ENCODE measurements at regions not wholly inside any gene's neighbourhood (a gene's known extent, or its start where the extent isn't known, plus 50 kb on each side); places are given as distances from the start of the nearest gene placed in this dataset.

DNA sequence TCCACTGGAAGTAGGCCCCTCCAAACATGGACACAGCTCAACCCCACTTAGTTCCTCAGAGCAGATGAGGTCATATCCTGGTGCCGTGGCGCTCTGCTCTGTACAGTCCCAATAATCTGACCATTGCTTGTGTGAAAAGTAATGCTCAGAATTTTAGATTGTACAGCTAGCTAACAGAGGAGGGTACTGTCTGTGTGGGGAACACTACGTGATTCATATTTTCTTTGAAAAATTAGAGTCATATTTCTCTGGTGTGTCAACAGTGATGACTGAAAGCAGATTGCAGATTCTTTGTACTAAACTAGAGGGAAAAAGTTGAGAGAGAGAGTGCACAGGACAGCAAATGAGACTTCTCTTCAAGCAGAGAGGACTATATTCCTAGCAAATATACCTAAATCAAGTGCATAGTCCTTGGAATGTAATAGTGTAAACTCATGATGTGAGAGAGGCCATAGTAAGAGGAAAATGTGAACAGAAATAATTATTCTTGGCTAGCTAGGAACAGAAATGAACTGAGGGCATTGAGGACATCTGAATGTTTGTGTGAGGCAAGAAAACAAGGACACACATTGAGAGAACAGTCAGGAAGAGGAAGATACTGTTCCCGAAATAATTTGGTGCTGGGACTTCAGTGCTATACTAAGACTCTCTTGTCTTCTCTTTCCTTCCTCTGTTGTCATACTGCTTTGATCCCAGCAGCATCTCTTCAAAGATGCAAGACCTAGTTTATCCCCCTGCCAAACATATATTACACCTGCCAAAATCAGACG, 157.0 kb upstream of the RND3 start:
- intact Hi-C loops (cut with DNase I; ENCODE audit: low total_unique reads), result no loop called here
- no peaks in the 10 kb centered on the region for H3K9me3 ChIP-seq
- TF ChIP-seq, protein P1, sequence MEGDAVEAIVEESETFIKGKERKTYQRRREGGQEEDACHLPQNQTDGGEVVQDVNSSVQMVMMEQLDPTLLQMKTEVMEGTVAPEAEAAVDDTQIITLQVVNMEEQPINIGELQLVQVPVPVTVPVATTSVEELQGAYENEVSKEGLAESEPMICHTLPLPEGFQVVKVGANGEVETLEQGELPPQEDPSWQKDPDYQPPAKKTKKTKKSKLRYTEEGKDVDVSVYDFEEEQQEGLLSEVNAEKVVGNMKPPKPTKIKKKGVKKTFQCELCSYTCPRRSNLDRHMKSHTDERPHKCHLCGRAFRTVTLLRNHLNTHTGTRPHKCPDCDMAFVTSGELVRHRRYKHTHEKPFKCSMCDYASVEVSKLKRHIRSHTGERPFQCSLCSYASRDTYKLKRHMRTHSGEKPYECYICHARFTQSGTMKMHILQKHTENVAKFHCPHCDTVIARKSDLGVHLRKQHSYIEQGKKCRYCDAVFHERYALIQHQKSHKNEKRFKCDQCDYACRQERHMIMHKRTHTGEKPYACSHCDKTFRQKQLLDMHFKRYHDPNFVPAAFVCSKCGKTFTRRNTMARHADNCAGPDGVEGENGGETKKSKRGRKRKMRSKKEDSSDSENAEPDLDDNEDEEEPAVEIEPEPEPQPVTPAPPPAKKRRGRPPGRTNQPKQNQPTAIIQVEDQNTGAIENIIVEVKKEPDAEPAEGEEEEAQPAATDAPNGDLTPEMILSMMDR (IDR thresholded peaks at IDR 0.05), result no peak
- TF ChIP-seq POLR2A (IDR thresholded peaks at IDR 0.05), result no peak
- no peak overlapping the region for H3K4me3 ChIP-seq
- H3K4me1 ChIP-seq, result no peaks in the 10 kb centered on the region
- WGBS, 2 donors, result 55 to 62% methylated on average over 5 of the region's 5 CpGs
- H3K27ac ChIP-seq, result no peak overlapping the region
- DNase-seq, result no peak
- no peaks in the 10 kb centered on the region for H3K27me3 ChIP-seq
- no peaks in the 10 kb centered on the region for H3K36me3 ChIP-seq (ENCODE audit: low read depth, missing control alignments)

DNA sequence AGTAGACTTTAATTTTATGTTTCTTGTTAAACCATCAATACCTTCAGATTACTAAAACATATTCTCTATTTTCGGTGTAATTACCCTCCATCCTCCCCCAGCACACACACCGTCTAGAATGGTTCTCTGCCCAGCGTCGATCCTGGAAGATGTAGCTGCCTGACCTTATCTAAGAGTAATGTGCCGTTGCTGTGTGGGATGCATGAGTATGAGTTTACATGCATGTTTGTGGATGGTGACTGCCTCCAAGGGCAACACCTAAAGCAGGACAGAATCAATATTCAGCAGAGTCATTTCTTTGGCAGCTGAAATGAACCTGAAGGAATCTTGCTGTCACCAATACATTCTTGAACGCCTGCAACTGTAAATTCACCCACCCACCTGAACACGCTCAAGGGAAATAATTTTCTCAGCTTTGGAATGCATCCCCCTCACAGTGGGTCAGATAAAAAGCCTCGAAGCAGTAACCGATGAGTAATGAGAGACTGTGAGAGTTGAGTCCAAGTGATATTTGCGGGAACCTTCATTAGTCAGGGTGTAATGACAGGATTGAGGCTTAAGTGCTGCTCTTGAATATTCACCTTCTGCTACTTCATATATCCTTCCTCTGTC, 155.8 kb upstream of the RND3 start:
- DNase-seq, result no peak
- no peaks in the 10 kb centered on the region for H3K27me3 ChIP-seq
- TF ChIP-seq POLR2A (IDR thresholded peaks at IDR 0.05), result no peak
- TF ChIP-seq, protein P1 (IDR thresholded peaks at IDR 0.05), result no peak
- H3K36me3 ChIP-seq (ENCODE audit: low read depth, missing control alignments), result no peaks in the 10 kb centered on the region
- H3K4me1 ChIP-seq, result no peaks in the 10 kb centered on the region
- no peak overlapping the region for H3K27ac ChIP-seq
- H3K9me3 ChIP-seq, result no peaks in the 10 kb centered on the region
- H3K4me3 ChIP-seq, result no peak overlapping the region
- intact Hi-C loops (cut with DNase I; ENCODE audit: low total_unique reads), result no loop called here
- 66 to 87% methylated on average over 10 of the region's 10 CpGs for WGBS, 2 donors

DNA sequence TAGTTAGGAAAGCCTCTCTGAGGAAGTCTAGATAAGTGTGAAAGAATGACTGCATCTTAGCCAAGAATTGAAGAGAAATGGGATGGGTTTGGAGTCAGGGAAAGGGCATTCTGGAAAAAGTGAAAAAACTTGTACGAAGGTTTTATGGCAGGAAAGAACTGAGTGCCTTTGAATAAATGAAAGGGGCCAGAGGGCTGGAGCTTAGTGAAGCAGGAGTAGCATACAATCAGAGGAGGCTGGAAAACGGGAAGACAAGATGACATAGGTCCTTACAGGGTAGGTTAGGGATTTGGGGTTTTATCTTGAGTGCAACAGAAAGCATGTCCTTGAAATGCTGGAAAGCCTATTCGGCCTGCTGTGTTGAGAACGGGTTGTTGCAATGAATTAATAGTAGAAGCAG, 152.6 kb upstream of the RND3 start:
- intact Hi-C loops (cut with DNase I; ENCODE audit: low total_unique reads), result no loop called here
- TF ChIP-seq, protein P1 (IDR thresholded peaks at IDR 0.05), result no peak
- no peak for TF ChIP-seq POLR2A (IDR thresholded peaks at IDR 0.05)
- WGBS, 2 donors, result 24 to 38% methylated on average over 4 of the region's 4 CpGs
- Histone ChIP-seq H3K4me3 (no peak overlapping the region), H3K36me3 (ENCODE audit: low read depth, missing control alignments) (no peaks in the 10 kb centered on the region), H3K27me3 (no peaks in the 10 kb centered on the region), H3K9me3 (no peaks in the 10 kb centered on the region), H3K27ac (no peak overlapping the region), H3K4me1 (no peaks in the 10 kb centered on the region)
- no peak for DNase-seq

DNA sequence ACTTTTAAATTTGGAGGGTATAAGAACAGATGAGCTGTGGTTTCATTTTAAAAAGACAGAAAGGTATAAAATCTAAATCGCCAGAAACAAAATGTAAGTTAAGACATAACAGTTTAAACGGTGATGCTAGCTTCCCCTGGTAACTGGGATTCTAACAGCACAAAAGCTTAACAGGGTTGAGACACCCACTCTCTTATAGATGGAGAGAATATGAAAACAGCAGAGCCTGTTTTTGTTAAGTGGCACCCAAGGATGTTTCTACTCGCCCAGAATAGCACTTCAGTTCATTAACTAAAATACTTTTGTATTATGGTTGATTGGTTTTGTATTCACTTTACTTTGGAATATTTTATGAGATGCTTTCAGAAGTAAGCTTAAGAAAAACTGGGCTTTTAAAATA, 151.9 kb upstream of the RND3 start:
- peak overlapping the region in 1 of 2 donors; percentile 0 for H3K27ac ChIP-seq
- no peaks in the 10 kb centered on the region for H3K4me1 ChIP-seq
- H3K36me3 ChIP-seq (ENCODE audit: low read depth, missing control alignments), result no peaks in the 10 kb centered on the region
- no peak overlapping the region for H3K4me3 ChIP-seq
- TF ChIP-seq POLR2A (IDR thresholded peaks at IDR 0.05), result no peak
- TF ChIP-seq, protein P1 (IDR thresholded peaks at IDR 0.05), result no peak
- DNase-seq, result no peak
- no peaks in the 10 kb centered on the region for H3K9me3 ChIP-seq
- intact Hi-C loops (cut with DNase I; ENCODE audit: low total_unique reads), result no loop called here
- WGBS, 2 donors, result 28 to 51% methylated on average over 3 of the region's 3 CpGs
- H3K27me3 ChIP-seq, result no peaks in the 10 kb centered on the region

All from testis (tissue), 2 donors.